GM23338 (cell line): ENCODE measurements at regions not wholly inside any gene's neighbourhood (a gene's known extent, or its start where the extent isn't known, plus 50 kb on each side); places are given as distances from the start of the nearest gene placed in this dataset.

Experiments
- ATAC-seq: fragments of 200-7000 bp; cut with Tn5 transposase; 3 replicates; pipeline ENCODE4 v1.9.1; 2020
- DNase-seq: peaks from one replicate; pipeline ENCODE4 v3.0.0-alpha.2; 2015; ENCODE audit warnings: low spot score
- H2AFZ ChIP-seq: fragments of 200-600 bp; sonication (generic); 2 replicates; pipeline ENCODE4 v1.8.0; 2016; ENCODE audit warnings: antibody characterized with exemption, mild to moderate bottlenecking, moderate library complexity
- H3F3A ChIP-seq: fragments of 200-600 bp; sonication (generic); replicated peaks from 2 replicates; pipeline ENCODE4 v1.8.0; 2017; ENCODE audit warnings: antibody characterized with exemption, mixed run types, low read depth
- H3K27ac ChIP-seq: fragments of 200-600 bp; sonication (generic); 2 replicates; pipeline ENCODE4 v1.6.1; 2016; ENCODE audit warnings: low read depth
- H3K27me3 ChIP-seq: fragments of 200-600 bp; sonication (generic); 2 replicates; pipeline ENCODE4 v1.8.0; 2016; ENCODE audit warnings: mild to moderate bottlenecking, mixed run types, moderate library complexity; ENCODE audit not compliant: insufficient read depth
- H3K36me3 ChIP-seq: fragments of 200-600 bp; sonication (generic); 2 replicates; pipeline ENCODE4 v1.8.0; 2016; ENCODE audit warnings: mild to moderate bottlenecking; ENCODE audit not compliant: insufficient read depth
- H3K4me1 ChIP-seq: fragments of 200-600 bp; sonication (generic); 2 replicates; pipeline ENCODE4 v1.8.0; 2016; ENCODE audit warnings: mild to moderate bottlenecking, moderate library complexity; ENCODE audit not compliant: insufficient read depth
- H3K4me2 ChIP-seq: fragments of 200-600 bp; sonication (generic); 2 replicates; pipeline ENCODE4 v1.7.1; 2017; ENCODE audit warnings: mixed run types
- H3K4me3 ChIP-seq: fragments of 200-600 bp; sonication (generic); 2 replicates; pipeline ENCODE4 v1.6.1; 2016; ENCODE audit warnings: mixed run types
- H3K79me2 ChIP-seq: fragments of 200-600 bp; sonication (generic); replicated peaks from 2 replicates; pipeline ENCODE4 v1.8.0; 2017; ENCODE audit warnings: mild to moderate bottlenecking; ENCODE audit not compliant: insufficient read depth
- H3K9me2 ChIP-seq: fragments of 200-600 bp; sonication (generic); 2 replicates; pipeline ENCODE4 v1.8.0; 2017; ENCODE audit not compliant: insufficient read depth
- H4K20me1 ChIP-seq: fragments of 200-600 bp; sonication (generic); replicated peaks from 2 replicates; pipeline ENCODE4 v1.8.0; 2017; ENCODE audit warnings: mild to moderate bottlenecking; ENCODE audit not compliant: insufficient read depth
- H3K27ac Mint-ChIP-seq: 2 replicates; pipeline ENCODE4 v1.8.0; 2020; ENCODE audit warnings: inconsistent platforms, mild to moderate bottlenecking, moderate library complexity, mixed read lengths
- H3K27me3 Mint-ChIP-seq: 3 replicates; pipeline ENCODE4 v1.8.0; 2022; ENCODE audit warnings: low read depth, mild to moderate bottlenecking, moderate library complexity, mixed read lengths, inconsistent platforms; ENCODE audit not compliant: insufficient read depth, poor library complexity
- H3K36me3 Mint-ChIP-seq: 3 replicates; pipeline ENCODE4 v1.8.0; 2021; ENCODE audit warnings: low read depth, mild to moderate bottlenecking, inconsistent platforms, moderate library complexity, mixed read lengths
- H3K4me1 Mint-ChIP-seq: 3 replicates; pipeline ENCODE4 v1.8.0; 2020; ENCODE audit warnings: mild to moderate bottlenecking, inconsistent platforms, mixed read lengths
- H3K4me3 Mint-ChIP-seq: 3 replicates; pipeline ENCODE4 v1.8.0; 2021; ENCODE audit warnings: moderate library complexity, mild to moderate bottlenecking, inconsistent platforms, mixed read lengths
- H3K9me3 Mint-ChIP-seq: 3 replicates; pipeline ENCODE4 v1.8.0; 2020; ENCODE audit warnings: moderate library complexity, mild to moderate bottlenecking, inconsistent platforms, mixed read lengths
- CREB1 ChIP-seq: fragments of 250-450 bp; sonication (Bioruptor Pico); IDR thresholded peaks from 2 replicates; pipeline ENCODE4 v1.5.0; 2020; ENCODE audit warnings: low read depth, mild to moderate bottlenecking, moderate library complexity
- ETS1 ChIP-seq: IDR thresholded peaks from 2 replicates; pipeline ENCODE4 v1.6.1; 2016; ENCODE audit warnings: antibody characterized with exemption
- EZH2 ChIP-seq: fragments of 200-600 bp; sonication (generic); IDR thresholded peaks from one replicate; pipeline ENCODE4 v1.8.0; 2017; ENCODE audit warnings: antibody characterized with exemption, mild to moderate bottlenecking, low read depth; ENCODE audit not compliant: unreplicated experiment
- EZH2phosphoT487 ChIP-seq: fragments of 200-600 bp; sonication (generic); IDR thresholded peaks from one replicate; pipeline ENCODE4 v1.8.1; 2018; ENCODE audit warnings: antibody characterized with exemption; ENCODE audit not compliant: unreplicated experiment
- JUNB ChIP-seq: IDR thresholded peaks from one replicate; pipeline ENCODE4 v1.6.1; 2016; ENCODE audit warnings: antibody characterized with exemption; ENCODE audit not compliant: unreplicated experiment
- NANOG ChIP-seq: IDR thresholded peaks from 2 replicates; pipeline ENCODE4 v1.6.1; 2016; ENCODE audit warnings: antibody characterized with exemption, borderline replicate concordance
- POLR2AphosphoS5 ChIP-seq: IDR thresholded peaks from 2 replicates; pipeline ENCODE4 v1.6.1; 2016; ENCODE audit warnings: antibody characterized with exemption, low read depth
- STAT1 ChIP-seq: IDR thresholded peaks from one replicate; pipeline ENCODE4 v1.6.1; 2016; ENCODE audit warnings: antibody characterized with exemption; ENCODE audit not compliant: unreplicated experiment
- ZNF114 ChIP-seq: fragments of 250-450 bp; sonication (Bioruptor Pico); IDR thresholded peaks from 2 replicates; pipeline ENCODE4 v1.5.0; 2020; ENCODE audit warnings: mild to moderate bottlenecking, moderate library complexity
- ZNF331 ChIP-seq: fragments of 250-450 bp; sonication (Bioruptor Pico); IDR thresholded peaks from 2 replicates; pipeline ENCODE4 v1.5.0; 2020; ENCODE audit warnings: low read depth, mild to moderate bottlenecking, moderate library complexity
- TF ChIP-seq, protein P1 (sequence below): fragments of 250-450 bp; sonication (Bioruptor Pico); IDR thresholded peaks from 2 replicates; pipeline ENCODE4 v1.5.0; 2020; ENCODE audit warnings: mild to moderate bottlenecking, moderate library complexity
- TF ChIP-seq, protein P2 (sequence below): IDR thresholded peaks from one replicate; pipeline ENCODE4 v1.6.1; 2018; ENCODE audit warnings: antibody characterized with exemption; ENCODE audit not compliant: unreplicated experiment
- TF ChIP-seq, protein P3 (sequence below), 2 experiments: fragments of 200-600 bp in 1 of 2; sonication (generic) in 1 of 2; conservative IDR thresholded peaks; 2 replicates each; pipeline versions ENCODE4 v1.5.1 to v1.6.1; 2016 to 2017; ENCODE audit warnings: antibody characterized with exemption in 2 of 2, low read depth in 2 of 2, mild to moderate bottlenecking in 2 of 2, moderate library complexity in 1 of 2

DNA sequence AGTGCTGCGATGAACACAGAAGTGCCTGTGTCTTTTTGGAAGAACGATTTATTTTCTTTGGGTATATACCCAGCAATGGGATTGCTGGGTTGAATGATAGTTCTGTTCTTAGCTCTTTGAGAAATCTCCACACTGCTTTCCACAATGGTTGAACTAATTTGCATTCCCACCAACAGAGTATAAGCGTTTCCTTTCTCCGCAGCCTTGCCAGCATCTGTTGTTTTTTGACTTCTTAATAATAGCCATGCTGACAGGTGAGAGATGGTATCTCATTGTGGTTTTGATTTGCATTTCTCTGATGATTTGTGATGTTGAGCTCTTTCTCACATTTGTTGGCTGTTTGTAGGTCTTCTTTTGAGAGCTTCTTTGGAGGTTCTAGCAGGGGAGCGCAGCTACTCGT, 134.6 kb downstream of the TENT4A start:
- peaks cover 7% of the 10 kb centered on the region for H3K27me3 Mint-ChIP-seq

More for the DNA sequence above, 134.6 kb downstream of the TENT4A start:
- Histone ChIP-seq H3K4me2 (no peak overlapping the region), H3K79me2 (no peaks in the 10 kb centered on the region), H2AFZ (peak overlapping the region; percentile 20; the same call in 1 of the 2 replicates), H3K36me3 (no peaks in the 10 kb centered on the region; the same call in 1 of the 2 replicates), H3K27ac (no peak overlapping the region), H3K4me1 (peaks cover 4% of the 10 kb centered on the region; the same call in 1 of the 2 replicates), H3K4me3 (no peak overlapping the region), H4K20me1 (no peaks in the 10 kb centered on the region), H3F3A (no peaks in the 10 kb centered on the region), H3K9me2 (no peaks in the 10 kb centered on the region), H3K27me3 (no peaks in the 10 kb centered on the region)
- Mint-ChIP-seq H3K4me3 (no peak overlapping the region), H3K4me1 (peaks cover 7% of the 10 kb centered on the region; the same call in 2 of the 3 replicates), H3K27ac (no peak overlapping the region), H3K36me3 (peaks cover 18% of the 10 kb centered on the region; the same call in 2 of the 3 replicates), H3K9me3 (peaks cover 28% of the 10 kb centered on the region)
- ATAC-seq (no peak), DNase-seq (no peak)
- no peak for TF ChIP-seq ETS1
- TF ChIP-seq EZH2, result no peak
- TF ChIP-seq, protein P1, sequence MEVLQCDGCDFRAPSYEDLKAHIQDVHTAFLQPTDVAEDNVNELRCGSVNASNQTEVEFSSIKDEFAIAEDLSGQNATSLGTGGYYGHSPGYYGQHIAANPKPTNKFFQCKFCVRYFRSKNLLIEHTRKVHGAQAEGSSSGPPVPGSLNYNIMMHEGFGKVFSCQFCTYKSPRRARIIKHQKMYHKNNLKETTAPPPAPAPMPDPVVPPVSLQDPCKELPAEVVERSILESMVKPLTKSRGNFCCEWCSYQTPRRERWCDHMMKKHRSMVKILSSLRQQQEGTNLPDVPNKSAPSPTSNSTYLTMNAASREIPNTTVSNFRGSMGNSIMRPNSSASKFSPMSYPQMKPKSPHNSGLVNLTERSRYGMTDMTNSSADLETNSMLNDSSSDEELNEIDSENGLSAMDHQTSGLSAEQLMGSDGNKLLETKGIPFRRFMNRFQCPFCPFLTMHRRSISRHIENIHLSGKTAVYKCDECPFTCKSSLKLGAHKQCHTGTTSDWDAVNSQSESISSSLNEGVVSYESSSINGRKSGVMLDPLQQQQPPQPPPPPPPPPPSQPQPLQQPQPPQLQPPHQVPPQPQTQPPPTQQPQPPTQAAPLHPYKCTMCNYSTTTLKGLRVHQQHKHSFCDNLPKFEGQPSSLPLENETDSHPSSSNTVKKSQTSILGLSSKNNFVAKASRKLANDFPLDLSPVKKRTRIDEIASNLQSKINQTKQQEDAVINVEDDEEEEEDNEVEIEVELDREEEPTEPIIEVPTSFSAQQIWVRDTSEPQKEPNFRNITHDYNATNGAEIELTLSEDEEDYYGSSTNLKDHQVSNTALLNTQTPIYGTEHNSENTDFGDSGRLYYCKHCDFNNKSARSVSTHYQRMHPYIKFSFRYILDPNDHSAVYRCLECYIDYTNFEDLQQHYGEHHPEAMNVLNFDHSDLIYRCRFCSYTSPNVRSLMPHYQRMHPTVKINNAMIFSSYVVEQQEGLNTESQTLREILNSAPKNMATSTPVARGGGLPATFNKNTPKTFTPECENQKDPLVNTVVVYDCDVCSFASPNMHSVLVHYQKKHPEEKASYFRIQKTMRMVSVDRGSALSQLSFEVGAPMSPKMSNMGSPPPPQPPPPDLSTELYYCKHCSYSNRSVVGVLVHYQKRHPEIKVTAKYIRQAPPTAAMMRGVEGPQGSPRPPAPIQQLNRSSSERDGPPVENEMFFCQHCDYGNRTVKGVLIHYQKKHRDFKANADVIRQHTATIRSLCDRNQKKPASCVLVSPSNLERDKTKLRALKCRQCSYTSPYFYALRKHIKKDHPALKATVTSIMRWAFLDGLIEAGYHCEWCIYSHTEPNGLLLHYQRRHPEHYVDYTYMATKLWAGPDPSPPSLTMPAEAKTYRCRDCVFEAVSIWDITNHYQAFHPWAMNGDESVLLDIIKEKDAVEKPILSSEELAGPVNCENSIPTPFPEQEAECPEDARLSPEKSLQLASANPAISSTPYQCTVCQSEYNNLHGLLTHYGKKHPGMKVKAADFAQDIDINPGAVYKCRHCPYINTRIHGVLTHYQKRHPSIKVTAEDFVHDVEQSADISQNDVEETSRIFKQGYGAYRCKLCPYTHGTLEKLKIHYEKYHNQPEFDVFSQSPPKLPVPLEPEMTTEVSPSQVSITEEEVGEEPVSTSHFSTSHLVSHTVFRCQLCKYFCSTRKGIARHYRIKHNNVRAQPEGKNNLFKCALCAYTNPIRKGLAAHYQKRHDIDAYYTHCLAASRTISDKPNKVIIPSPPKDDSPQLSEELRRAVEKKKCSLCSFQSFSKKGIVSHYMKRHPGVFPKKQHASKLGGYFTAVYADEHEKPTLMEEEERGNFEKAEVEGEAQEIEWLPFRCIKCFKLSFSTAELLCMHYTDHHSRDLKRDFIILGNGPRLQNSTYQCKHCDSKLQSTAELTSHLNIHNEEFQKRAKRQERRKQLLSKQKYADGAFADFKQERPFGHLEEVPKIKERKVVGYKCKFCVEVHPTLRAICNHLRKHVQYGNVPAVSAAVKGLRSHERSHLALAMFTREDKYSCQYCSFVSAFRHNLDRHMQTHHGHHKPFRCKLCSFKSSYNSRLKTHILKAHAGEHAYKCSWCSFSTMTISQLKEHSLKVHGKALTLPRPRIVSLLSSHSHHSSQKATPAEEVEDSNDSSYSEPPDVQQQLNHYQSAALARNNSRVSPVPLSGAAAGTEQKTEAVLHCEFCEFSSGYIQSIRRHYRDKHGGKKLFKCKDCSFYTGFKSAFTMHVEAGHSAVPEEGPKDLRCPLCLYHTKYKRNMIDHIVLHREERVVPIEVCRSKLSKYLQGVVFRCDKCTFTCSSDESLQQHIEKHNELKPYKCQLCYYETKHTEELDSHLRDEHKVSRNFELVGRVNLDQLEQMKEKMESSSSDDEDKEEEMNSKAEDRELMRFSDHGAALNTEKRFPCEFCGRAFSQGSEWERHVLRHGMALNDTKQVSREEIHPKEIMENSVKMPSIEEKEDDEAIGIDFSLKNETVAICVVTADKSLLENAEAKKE, result no peak
- no peak for TF ChIP-seq JUNB
- TF ChIP-seq, protein P2, sequence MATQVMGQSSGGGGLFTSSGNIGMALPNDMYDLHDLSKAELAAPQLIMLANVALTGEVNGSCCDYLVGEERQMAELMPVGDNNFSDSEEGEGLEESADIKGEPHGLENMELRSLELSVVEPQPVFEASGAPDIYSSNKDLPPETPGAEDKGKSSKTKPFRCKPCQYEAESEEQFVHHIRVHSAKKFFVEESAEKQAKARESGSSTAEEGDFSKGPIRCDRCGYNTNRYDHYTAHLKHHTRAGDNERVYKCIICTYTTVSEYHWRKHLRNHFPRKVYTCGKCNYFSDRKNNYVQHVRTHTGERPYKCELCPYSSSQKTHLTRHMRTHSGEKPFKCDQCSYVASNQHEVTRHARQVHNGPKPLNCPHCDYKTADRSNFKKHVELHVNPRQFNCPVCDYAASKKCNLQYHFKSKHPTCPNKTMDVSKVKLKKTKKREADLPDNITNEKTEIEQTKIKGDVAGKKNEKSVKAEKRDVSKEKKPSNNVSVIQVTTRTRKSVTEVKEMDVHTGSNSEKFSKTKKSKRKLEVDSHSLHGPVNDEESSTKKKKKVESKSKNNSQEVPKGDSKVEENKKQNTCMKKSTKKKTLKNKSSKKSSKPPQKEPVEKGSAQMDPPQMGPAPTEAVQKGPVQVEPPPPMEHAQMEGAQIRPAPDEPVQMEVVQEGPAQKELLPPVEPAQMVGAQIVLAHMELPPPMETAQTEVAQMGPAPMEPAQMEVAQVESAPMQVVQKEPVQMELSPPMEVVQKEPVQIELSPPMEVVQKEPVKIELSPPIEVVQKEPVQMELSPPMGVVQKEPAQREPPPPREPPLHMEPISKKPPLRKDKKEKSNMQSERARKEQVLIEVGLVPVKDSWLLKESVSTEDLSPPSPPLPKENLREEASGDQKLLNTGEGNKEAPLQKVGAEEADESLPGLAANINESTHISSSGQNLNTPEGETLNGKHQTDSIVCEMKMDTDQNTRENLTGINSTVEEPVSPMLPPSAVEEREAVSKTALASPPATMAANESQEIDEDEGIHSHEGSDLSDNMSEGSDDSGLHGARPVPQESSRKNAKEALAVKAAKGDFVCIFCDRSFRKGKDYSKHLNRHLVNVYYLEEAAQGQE, result no peak
- no peak for TF ChIP-seq ZNF114 (CRISPR knock-in tag)
- no peak for TF ChIP-seq EZH2phosphoT487
- TF ChIP-seq, protein P3, sequence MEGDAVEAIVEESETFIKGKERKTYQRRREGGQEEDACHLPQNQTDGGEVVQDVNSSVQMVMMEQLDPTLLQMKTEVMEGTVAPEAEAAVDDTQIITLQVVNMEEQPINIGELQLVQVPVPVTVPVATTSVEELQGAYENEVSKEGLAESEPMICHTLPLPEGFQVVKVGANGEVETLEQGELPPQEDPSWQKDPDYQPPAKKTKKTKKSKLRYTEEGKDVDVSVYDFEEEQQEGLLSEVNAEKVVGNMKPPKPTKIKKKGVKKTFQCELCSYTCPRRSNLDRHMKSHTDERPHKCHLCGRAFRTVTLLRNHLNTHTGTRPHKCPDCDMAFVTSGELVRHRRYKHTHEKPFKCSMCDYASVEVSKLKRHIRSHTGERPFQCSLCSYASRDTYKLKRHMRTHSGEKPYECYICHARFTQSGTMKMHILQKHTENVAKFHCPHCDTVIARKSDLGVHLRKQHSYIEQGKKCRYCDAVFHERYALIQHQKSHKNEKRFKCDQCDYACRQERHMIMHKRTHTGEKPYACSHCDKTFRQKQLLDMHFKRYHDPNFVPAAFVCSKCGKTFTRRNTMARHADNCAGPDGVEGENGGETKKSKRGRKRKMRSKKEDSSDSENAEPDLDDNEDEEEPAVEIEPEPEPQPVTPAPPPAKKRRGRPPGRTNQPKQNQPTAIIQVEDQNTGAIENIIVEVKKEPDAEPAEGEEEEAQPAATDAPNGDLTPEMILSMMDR (conservative IDR thresholded peaks at IDR 0.05; ENCODE audit: low read depth in 2 of 2), result no peak
- no peak for TF ChIP-seq STAT1
- TF ChIP-seq ZNF331 (CRISPR knock-in tag), result no peak
- no peak for TF ChIP-seq NANOG
- no peak for TF ChIP-seq POLR2AphosphoS5
- no peak for TF ChIP-seq CREB1
